Left colon (tissue), 2 donors: ENCODE measurements at regions not wholly inside any gene's neighbourhood (a gene's known extent, or its start where the extent isn't known, plus 50 kb on each side); places are given as distances from the start of the nearest gene placed in this dataset.

ENCODE experiments used
- microRNA-seq, 2 donors: library from miRNA; unstranded; fragments of <30 nt; microRNA quantifications; one replicate each; pipeline versions ENCODE4 v1.1.0 to v1.2.0, GENCODE V29; 2020
- donor health status: DM: no; HTN: no; CAD: no.
- donor health status: DM: yes; HTN: yes; CAD: no.

Small RNAs in the stretch of these regions (microRNA-seq; reads per million reads assigned to microRNA genes)
- 0 reads per million in 2 donors for gene MIR3680-2
